ENCODE measurements at regions not wholly inside any gene's neighbourhood (a gene's known extent, or its start where the extent isn't known, plus 50 kb on each side); places are given as distances from the start of the nearest gene placed in this dataset.

- TF ChIP-seq CTCF (IDR thresholded peaks at IDR 0.05; ENCODE audit: poor library complexity) (no peak), EZH2 (IDR thresholded peaks at IDR 0.05; ENCODE audit: borderline replicate concordance) (no peak), EZH2phosphoT487 (IDR thresholded peaks at IDR 0.05; ENCODE audit: low read depth, severe bottlenecking, unreplicated experiment) (no peak)
Observed at GRCh38 chr12:92008345-92008744, 137.3 kb downstream of the BTG1 start.

All from hepatocyte (in vitro differentiated cells).